KG1 (cell line): ENCODE measurements at regions not wholly inside any gene's neighbourhood (a gene's known extent, or its start where the extent isn't known, plus 50 kb on each side); places are given as distances from the start of the nearest gene placed in this dataset.

Experiments
- DNase-seq: peaks from one replicate; lab custom pipeline; 2025; lab: John Stamatoyannopoulos, UW

- no peak for DNase-seq
Measured at GRCh38 chr13:88863116-88863515, 1191.9 kb downstream of the SLITRK5 start.

- DNase-seq = no peak
Measured at GRCh38 chr13:88866195-88866594, 1195.0 kb downstream of the SLITRK5 start.

GRCh38 chr13:88883741-88884140, 1212.6 kb downstream of the SLITRK5 start:
- no peak for DNase-seq

GRCh38 chr13:88887045-88887662, 1216.0 kb downstream of the SLITRK5 start:
- no peak for DNase-seq

- no peak for DNase-seq
Measured at GRCh38 chr13:88895261-88895941, 1224.2 kb downstream of the SLITRK5 start.

- DNase-seq = no peak
Measured at GRCh38 chr13:88896466-88896865, 1225.3 kb downstream of the SLITRK5 start.

GRCh38 chr13:88908961-88909441, 1237.8 kb downstream of the SLITRK5 start:
- no peak for DNase-seq

- peak; percentile 74 for DNase-seq
Measured at GRCh38 chr13:88919970-88920628, 1248.9 kb downstream of the SLITRK5 start.

- DNase-seq = no peak
Measured at GRCh38 chr13:88925954-88926353, 1254.8 kb downstream of the SLITRK5 start.

- DNase-seq = no peak
Measured at GRCh38 chr13:88926890-88927502, 1255.8 kb downstream of the SLITRK5 start.

- DNase-seq = no peak
Measured at GRCh38 chr13:88932950-88933349, 1261.8 kb downstream of the SLITRK5 start.

GRCh38 chr13:88937384-88937783, 1266.2 kb downstream of the SLITRK5 start:
- DNase-seq = no peak

GRCh38 chr13:88945793-88946192, 1274.6 kb downstream of the SLITRK5 start:
- no peak for DNase-seq

- DNase-seq = no peak
Measured at GRCh38 chr13:88948501-88948900, 1277.3 kb downstream of the SLITRK5 start.

- no peak for DNase-seq
Measured at GRCh38 chr13:88958821-88959220, 1287.7 kb downstream of the SLITRK5 start.

- DNase-seq = no peak
Measured at GRCh38 chr13:88976466-88976865, 1305.3 kb downstream of the SLITRK5 start.

- DNase-seq = no peak
Measured at GRCh38 chr13:88978607-88979006, 1307.4 kb downstream of the SLITRK5 start.

- DNase-seq = peak; percentile 10
Measured at GRCh38 chr13:88979465-88980175, 1308.4 kb downstream of the SLITRK5 start.

GRCh38 chr13:89003656-89004055, 1332.5 kb downstream of the SLITRK5 start:
- no peak for DNase-seq

GRCh38 chr13:89011615-89012014, 1340.4 kb downstream of the SLITRK5 start:
- DNase-seq = no peak

- DNase-seq = no peak
Measured at GRCh38 chr13:89027694-89028306, 1356.6 kb downstream of the SLITRK5 start.

GRCh38 chr13:89029062-89029461, 1357.9 kb downstream of the SLITRK5 start:
- DNase-seq = no peak
